CD14-positive monocyte (primary cell): ENCODE measurements at regions not wholly inside any gene's neighbourhood (a gene's known extent, or its start where the extent isn't known, plus 50 kb on each side); places are given as distances from the start of the nearest gene placed in this dataset.
A peak's percentile ranks its signal among the peaks of the same experiment; 100 is the strongest.

Experiments used
- DNase-seq, 3 donors: peaks; one replicate each; pipeline ENCODE4 v3.0.0-alpha.2; 2011 to 2022
- H2AFZ ChIP-seq: 2 replicates; pipeline ENCODE4 v1.6.0; 2012; ENCODE audit warnings: mild to moderate bottlenecking, low read depth, low read length, inconsistent platforms; ENCODE audit not compliant: insufficient read depth, poor library complexity, severe bottlenecking
- H3K27ac ChIP-seq, 2 donors: 1 replicate in 1 of 2; 2 replicates in 1 of 2; pipeline ENCODE4 v1.5.1; 2012 to 2013; ENCODE audit warnings: low read length in 2 of 2, control low read depth in 1 of 2, inconsistent platforms in 1 of 2, low read depth in 1 of 2, mild to moderate bottlenecking in 1 of 2
- H3K27me3 ChIP-seq, 2 donors: one replicate each; pipeline versions ENCODE4 v1.6.0 to v1.6.1; 2011 to 2013; ENCODE audit warnings: low read length in 2 of 2; ENCODE audit not compliant: control insufficient read depth in 2 of 2, insufficient read depth in 2 of 2
- H3K36me3 ChIP-seq, 2 donors: replicated peaks in 1 of 2; 1 replicate in 1 of 2; 2 replicates in 1 of 2; pipeline versions ENCODE4 v1.5.1 to v1.6.1; 2012 to 2013; ENCODE audit warnings: low read length in 2 of 2, control low read depth in 1 of 2, inconsistent platforms in 1 of 2, mild to moderate bottlenecking in 1 of 2; ENCODE audit not compliant: insufficient read depth in 2 of 2, control insufficient read depth in 1 of 2
- H3K4me1 ChIP-seq, 2 donors: 1 replicate in 1 of 2; 2 replicates in 1 of 2; pipeline versions ENCODE4 v1.5.1 to v1.6.1; 2012 to 2013; ENCODE audit warnings: low read length in 2 of 2, control low read depth in 1 of 2, inconsistent platforms in 1 of 2, mild to moderate bottlenecking in 1 of 2, moderate library complexity in 1 of 2; ENCODE audit not compliant: insufficient read depth in 2 of 2, control insufficient read depth in 1 of 2
- H3K4me2 ChIP-seq: replicated peaks from 2 replicates; pipeline ENCODE3; 2012; ENCODE audit warnings: low read length, moderate library complexity, mild to moderate bottlenecking; ENCODE audit not compliant: poor library complexity, severe bottlenecking; ENCODE audit errors: extremely low read depth
- H3K4me3 ChIP-seq, 3 experiments: fragments of 200-600 bp in 1 of 3; sonication (generic) in 1 of 3; replicated peaks in 1 of 3; 1 replicate in 2 of 3; 2 replicates in 1 of 3; pipeline ENCODE4 v1.5.1; 2011 to 2013; ENCODE audit warnings: low read length in 3 of 3, mild to moderate bottlenecking in 3 of 3, control low read depth in 2 of 3, low read depth in 2 of 3, inconsistent platforms in 1 of 3, moderate library complexity in 1 of 3
- H3K79me2 ChIP-seq: 2 replicates; pipeline ENCODE4 v1.6.0; 2012; ENCODE audit warnings: mild to moderate bottlenecking, control low read depth, inconsistent platforms, low read length, moderate library complexity; ENCODE audit not compliant: insufficient read depth
- H3K9ac ChIP-seq: 2 replicates; pipeline ENCODE4 v1.6.0; 2017; ENCODE audit warnings: low read length, mild to moderate bottlenecking; ENCODE audit not compliant: insufficient read depth, poor library complexity, severe bottlenecking
- H3K9me3 ChIP-seq, 2 donors: replicated peaks in 1 of 2; 1 replicate in 1 of 2; 2 replicates in 1 of 2; pipeline versions ENCODE4 v1.5.1 to v1.6.1; 2012 to 2013; ENCODE audit warnings: low read length in 2 of 2, control low read depth in 1 of 2; ENCODE audit not compliant: control insufficient read depth in 1 of 2, insufficient read depth in 1 of 2
- H4K20me1 ChIP-seq: 2 replicates; pipeline ENCODE4 v1.6.0; 2012; ENCODE audit warnings: mild to moderate bottlenecking, low read length, control low read depth, moderate library complexity; ENCODE audit not compliant: insufficient read depth
- H3K27ac Mint-ChIP-seq, 7 donors: one replicate each; pipeline ENCODE4 v1.8.0; 2020; ENCODE audit warnings: mild to moderate bottlenecking in 7 of 7, mixed read lengths in 7 of 7, moderate library complexity in 6 of 7, inconsistent platforms in 2 of 7
- H3K27me3 Mint-ChIP-seq, 3 donors: one replicate each; pipeline ENCODE4 v1.8.0; 2021 to 2022; ENCODE audit warnings: low read depth in 3 of 3, mild to moderate bottlenecking in 3 of 3, mixed read lengths in 3 of 3, moderate library complexity in 3 of 3, inconsistent platforms in 1 of 3
- H3K36me3 Mint-ChIP-seq, 2 donors: one replicate each; pipeline ENCODE4 v1.8.0; 2020; ENCODE audit warnings: mixed read lengths in 2 of 2, inconsistent platforms in 1 of 2, mild to moderate bottlenecking in 1 of 2
- H3K4me1 Mint-ChIP-seq: one replicate; pipeline ENCODE4 v1.8.0; 2020; ENCODE audit warnings: mild to moderate bottlenecking, mixed read lengths
- H3K4me3 Mint-ChIP-seq, 2 donors: one replicate each; pipeline ENCODE4 v1.8.0; 2020; ENCODE audit warnings: mild to moderate bottlenecking in 2 of 2, mixed read lengths in 2 of 2, moderate library complexity in 1 of 2
- H3K9me3 Mint-ChIP-seq, 7 donors: one replicate each; pipeline ENCODE4 v1.8.0; 2020 to 2022; ENCODE audit warnings: mixed read lengths in 7 of 7, mild to moderate bottlenecking in 6 of 7, moderate library complexity in 6 of 7, inconsistent platforms in 2 of 7
- WGBS: methylation state at CpG from one replicate; pipeline ENCODE4 v1.1.5; 2013; ENCODE audit warnings: missing lambda C conversion rate; ENCODE audit not compliant: insufficient coverage; 5-methylcytosine and 5-hydroxymethylcytosine counted together
- intact Hi-C, 2 donors: fragments of 100-400 bp; cut with micrococcal nuclease; formaldehyde crosslinking; loops; one replicate each; pipeline versions ENCODE4 v1.15.0 to v1.15.1; 2023
- TF ChIP-seq, protein P1 (sequence below): fragments of 200-600 bp; IDR thresholded peaks from one replicate; pipeline ENCODE4 v1.8.0; 2022; ENCODE audit warnings: antibody characterized with exemption, mild to moderate bottlenecking

GRCh38 chrX:102835504-102836146 is 101.4 kb upstream of the RAB40AL start:
- H3K27me3 ChIP-seq: no peaks in the 10 kb centered on the region
- no peaks in the 10 kb centered on the region for H3K9me3 ChIP-seq
- DNase-seq: no peak
- Mint-ChIP-seq H3K27me3 (peaks cover 0 to 2% (median 0%) of the 10 kb centered on the region in 3 donors), H3K27ac (no peak overlapping the region), H3K36me3 (no peaks in the 10 kb centered on the region), H3K4me3 (no peak overlapping the region), H3K9me3 (peaks cover 0 to 2% (median 0%) of the 10 kb centered on the region in 7 donors), H3K4me1 (no peaks in the 10 kb centered on the region)
- TF ChIP-seq, protein P1, sequence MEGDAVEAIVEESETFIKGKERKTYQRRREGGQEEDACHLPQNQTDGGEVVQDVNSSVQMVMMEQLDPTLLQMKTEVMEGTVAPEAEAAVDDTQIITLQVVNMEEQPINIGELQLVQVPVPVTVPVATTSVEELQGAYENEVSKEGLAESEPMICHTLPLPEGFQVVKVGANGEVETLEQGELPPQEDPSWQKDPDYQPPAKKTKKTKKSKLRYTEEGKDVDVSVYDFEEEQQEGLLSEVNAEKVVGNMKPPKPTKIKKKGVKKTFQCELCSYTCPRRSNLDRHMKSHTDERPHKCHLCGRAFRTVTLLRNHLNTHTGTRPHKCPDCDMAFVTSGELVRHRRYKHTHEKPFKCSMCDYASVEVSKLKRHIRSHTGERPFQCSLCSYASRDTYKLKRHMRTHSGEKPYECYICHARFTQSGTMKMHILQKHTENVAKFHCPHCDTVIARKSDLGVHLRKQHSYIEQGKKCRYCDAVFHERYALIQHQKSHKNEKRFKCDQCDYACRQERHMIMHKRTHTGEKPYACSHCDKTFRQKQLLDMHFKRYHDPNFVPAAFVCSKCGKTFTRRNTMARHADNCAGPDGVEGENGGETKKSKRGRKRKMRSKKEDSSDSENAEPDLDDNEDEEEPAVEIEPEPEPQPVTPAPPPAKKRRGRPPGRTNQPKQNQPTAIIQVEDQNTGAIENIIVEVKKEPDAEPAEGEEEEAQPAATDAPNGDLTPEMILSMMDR: peak; percentile 16
- H3K4me2 ChIP-seq: no peak overlapping the region
- no peak overlapping the region for H3K9ac ChIP-seq
- H2AFZ ChIP-seq: no peak overlapping the region
- H4K20me1 ChIP-seq: no peaks in the 10 kb centered on the region
- WGBS: 90% methylated on average over 2 of the region's 5 CpGs
- no peaks in the 10 kb centered on the region for H3K4me1 ChIP-seq
- no peaks in the 10 kb centered on the region for H3K79me2 ChIP-seq
- no peak overlapping the region for H3K27ac ChIP-seq
- no peak overlapping the region for H3K4me3 ChIP-seq
- no peaks in the 10 kb centered on the region for H3K36me3 ChIP-seq
- intact Hi-C loops: no loop called here

DNA sequence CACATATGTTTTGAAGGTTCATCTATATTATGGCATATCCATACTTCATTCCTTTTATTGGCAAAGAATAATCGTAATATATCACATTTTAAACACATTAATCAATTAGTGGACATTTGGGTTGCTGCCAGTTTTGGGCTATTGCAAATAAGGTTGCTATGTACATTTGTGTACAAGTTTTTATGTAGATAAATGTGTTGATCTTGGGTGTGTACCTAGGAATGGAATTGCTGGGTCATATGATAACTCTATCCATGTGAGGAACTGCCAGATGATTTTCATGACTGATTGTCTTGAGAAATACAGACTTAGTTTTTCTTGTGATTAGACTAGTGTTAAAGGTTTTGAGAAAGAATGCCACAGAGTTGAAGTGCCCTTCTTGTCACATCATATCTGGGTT is 99.2 kb upstream of the RAB40AL start:
- WGBS: no CpG with 5 or more reads among the region's 1 CpG
- H3K27me3 Mint-ChIP-seq: peaks cover 0 to 2% (median 0%) of the 10 kb centered on the region in 3 donors
- H3K9me3 Mint-ChIP-seq: no peaks in the 10 kb centered on the region
- no peaks in the 10 kb centered on the region for H3K36me3 Mint-ChIP-seq
- H3K27ac ChIP-seq: no peak overlapping the region
- no peaks in the 10 kb centered on the region for H3K4me1 Mint-ChIP-seq
- no peak overlapping the region for H2AFZ ChIP-seq
- no peak overlapping the region for H3K9ac ChIP-seq
- H3K79me2 ChIP-seq: no peaks in the 10 kb centered on the region
- no peak overlapping the region for H3K4me2 ChIP-seq
- TF ChIP-seq, protein P1: no peak
- H3K9me3 ChIP-seq: no peaks in the 10 kb centered on the region
- no peaks in the 10 kb centered on the region for H4K20me1 ChIP-seq
- H3K4me3 Mint-ChIP-seq: no peak overlapping the region
- no peak overlapping the region for H3K4me3 ChIP-seq
- no peak overlapping the region for H3K27ac Mint-ChIP-seq
- no peak for DNase-seq
- no peaks in the 10 kb centered on the region for H3K36me3 ChIP-seq
- H3K4me1 ChIP-seq: no peaks in the 10 kb centered on the region
- no peaks in the 10 kb centered on the region for H3K27me3 ChIP-seq
- intact Hi-C loops: no loop called here
